ENCODE measurements at regions not wholly inside any gene's neighbourhood (a gene's known extent, or its start where the extent isn't known, plus 50 kb on each side); places are given as distances from the start of the nearest gene placed in this dataset.

- Histone ChIP-seq H3K79me2 (ENCODE audit: insufficient read depth, low read length) (no peaks in the 10 kb centered on the region), H3K36me3 (ENCODE audit: control insufficient read depth in 1 of 2, insufficient read depth in 2 of 2, low read length in 2 of 2) (no peaks in the 10 kb centered on the region), H3K9me2 (ENCODE audit: insufficient read depth) (no peaks in the 10 kb centered on the region), H3K27ac (ENCODE audit: low read depth, low read length) (no peak overlapping the region), H3K27me3 (ENCODE audit: insufficient read depth, low read length) (no peaks in the 10 kb centered on the region), H3K9ac (ENCODE audit: low read length) (no peak overlapping the region), H3K4me2 (ENCODE audit: low read length) (no peak overlapping the region), H3K9me3 (ENCODE audit: control insufficient read depth in 1 of 2, insufficient read depth in 1 of 2, low read depth in 1 of 2, low read length in 2 of 2) (no peaks in the 10 kb centered on the region), H4K20me1 (ENCODE audit: insufficient read depth) (no peaks in the 10 kb centered on the region), H2AFZ (ENCODE audit: low read depth, low read length, poor library complexity, severe bottlenecking) (no peak overlapping the region), H3K4me1 (ENCODE audit: control insufficient read depth in 1 of 2, insufficient read depth in 2 of 2, low read length in 2 of 2) (no peaks in the 10 kb centered on the region), H3K4me3 (replicated peaks in 1 of 2; ENCODE audit: low read depth in 1 of 2, low read length in 2 of 2) (no peak overlapping the region)
- TF ChIP-seq, protein P1, sequence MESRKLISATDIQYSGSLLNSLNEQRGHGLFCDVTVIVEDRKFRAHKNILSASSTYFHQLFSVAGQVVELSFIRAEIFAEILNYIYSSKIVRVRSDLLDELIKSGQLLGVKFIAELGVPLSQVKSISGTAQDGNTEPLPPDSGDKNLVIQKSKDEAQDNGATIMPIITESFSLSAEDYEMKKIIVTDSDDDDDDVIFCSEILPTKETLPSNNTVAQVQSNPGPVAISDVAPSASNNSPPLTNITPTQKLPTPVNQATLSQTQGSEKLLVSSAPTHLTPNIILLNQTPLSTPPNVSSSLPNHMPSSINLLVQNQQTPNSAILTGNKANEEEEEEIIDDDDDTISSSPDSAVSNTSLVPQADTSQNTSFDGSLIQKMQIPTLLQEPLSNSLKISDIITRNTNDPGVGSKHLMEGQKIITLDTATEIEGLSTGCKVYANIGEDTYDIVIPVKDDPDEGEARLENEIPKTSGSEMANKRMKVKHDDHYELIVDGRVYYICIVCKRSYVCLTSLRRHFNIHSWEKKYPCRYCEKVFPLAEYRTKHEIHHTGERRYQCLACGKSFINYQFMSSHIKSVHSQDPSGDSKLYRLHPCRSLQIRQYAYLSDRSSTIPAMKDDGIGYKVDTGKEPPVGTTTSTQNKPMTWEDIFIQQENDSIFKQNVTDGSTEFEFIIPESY (IDR thresholded peaks at IDR 0.05; ENCODE audit: extremely low read depth, insufficient replicate concordance, low read length), result no peak
- TF ChIP-seq SP1 (IDR thresholded peaks at IDR 0.05; ENCODE audit: low read depth) (no peak), TCF7L2 (IDR thresholded peaks at IDR 0.05; ENCODE audit: borderline replicate concordance, extremely low read depth, insufficient read depth, insufficient read length) (no peak), FOSL1 (IDR thresholded peaks at IDR 0.05; ENCODE audit: low read depth) (no peak), ZFX (IDR thresholded peaks at IDR 0.05) (no peak), SRF (IDR thresholded peaks at IDR 0.05; ENCODE audit: low read depth) (no peak), ELF1 (IDR thresholded peaks at IDR 0.05; ENCODE audit: borderline replicate concordance, low read depth) (no peak), CBX3 (IDR thresholded peaks at IDR 0.05; ENCODE audit: low read depth) (no peak), EGR1 (IDR thresholded peaks at IDR 0.05; ENCODE audit: low read depth) (no peak), JUND (IDR thresholded peaks at IDR 0.05) (no peak), CEBPB (IDR thresholded peaks at IDR 0.05; ENCODE audit: low read depth) (no peak), ATF3 (IDR thresholded peaks at IDR 0.05) (no peak), SIN3A (IDR thresholded peaks at IDR 0.05; ENCODE audit: low read depth) (no peak), ZNF274 (IDR thresholded peaks at IDR 0.05; ENCODE audit: low read depth, low read length) (no peak)
- TF ChIP-seq, protein P2, sequence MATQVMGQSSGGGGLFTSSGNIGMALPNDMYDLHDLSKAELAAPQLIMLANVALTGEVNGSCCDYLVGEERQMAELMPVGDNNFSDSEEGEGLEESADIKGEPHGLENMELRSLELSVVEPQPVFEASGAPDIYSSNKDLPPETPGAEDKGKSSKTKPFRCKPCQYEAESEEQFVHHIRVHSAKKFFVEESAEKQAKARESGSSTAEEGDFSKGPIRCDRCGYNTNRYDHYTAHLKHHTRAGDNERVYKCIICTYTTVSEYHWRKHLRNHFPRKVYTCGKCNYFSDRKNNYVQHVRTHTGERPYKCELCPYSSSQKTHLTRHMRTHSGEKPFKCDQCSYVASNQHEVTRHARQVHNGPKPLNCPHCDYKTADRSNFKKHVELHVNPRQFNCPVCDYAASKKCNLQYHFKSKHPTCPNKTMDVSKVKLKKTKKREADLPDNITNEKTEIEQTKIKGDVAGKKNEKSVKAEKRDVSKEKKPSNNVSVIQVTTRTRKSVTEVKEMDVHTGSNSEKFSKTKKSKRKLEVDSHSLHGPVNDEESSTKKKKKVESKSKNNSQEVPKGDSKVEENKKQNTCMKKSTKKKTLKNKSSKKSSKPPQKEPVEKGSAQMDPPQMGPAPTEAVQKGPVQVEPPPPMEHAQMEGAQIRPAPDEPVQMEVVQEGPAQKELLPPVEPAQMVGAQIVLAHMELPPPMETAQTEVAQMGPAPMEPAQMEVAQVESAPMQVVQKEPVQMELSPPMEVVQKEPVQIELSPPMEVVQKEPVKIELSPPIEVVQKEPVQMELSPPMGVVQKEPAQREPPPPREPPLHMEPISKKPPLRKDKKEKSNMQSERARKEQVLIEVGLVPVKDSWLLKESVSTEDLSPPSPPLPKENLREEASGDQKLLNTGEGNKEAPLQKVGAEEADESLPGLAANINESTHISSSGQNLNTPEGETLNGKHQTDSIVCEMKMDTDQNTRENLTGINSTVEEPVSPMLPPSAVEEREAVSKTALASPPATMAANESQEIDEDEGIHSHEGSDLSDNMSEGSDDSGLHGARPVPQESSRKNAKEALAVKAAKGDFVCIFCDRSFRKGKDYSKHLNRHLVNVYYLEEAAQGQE (IDR thresholded peaks at IDR 0.05; ENCODE audit: low read depth), result no peak
- no peak for DNase-seq (ENCODE audit: low read depth, low spot score)
- RAD21 ChIA-PET (ENCODE audit: low non-redundant PET in 1 of 2, low total read pairs in 2 of 2, uncharacterized antibody in 2 of 2, unreplicated experiment in 2 of 2), result no interaction called here
- CTCF ChIA-PET, result no interaction called here
- ATAC-seq, result no peak
- POLR2A ChIA-PET, result no interaction called here
- no TSS peak for BruUV-seq (replicated peaks)
- intact Hi-C loops (cut with micrococcal nuclease), result no loop called here
These were observed 297.0 kb downstream of the ATP23 start for GRCh38 chr12:58238411-58238810.
